ENCODE measurements at regions not wholly inside any gene's neighbourhood (a gene's known extent, or its start where the extent isn't known, plus 50 kb on each side); places are given as distances from the start of the nearest gene placed in this dataset.

GRCh38 chr18:4524096-4524495 lies 69.0 kb upstream of the DLGAP1 start:
- no peak for DNase-seq

- DNase-seq = no peak
Observed at GRCh38 chr18:4511166-4511565, 56.1 kb upstream of the DLGAP1 start.

GRCh38 chr18:4510711-4511110 lies 55.6 kb upstream of the DLGAP1 start:
- DNase-seq = peak in 1 of 2 donors; percentile 33

GRCh38 chr18:4510160-4510559 lies 55.1 kb upstream of the DLGAP1 start:
- DNase-seq = no peak
